ENCODE measurements at regions not wholly inside any gene's neighbourhood (a gene's known extent, or its start where the extent isn't known, plus 50 kb on each side); places are given as distances from the start of the nearest gene placed in this dataset.

DNA sequence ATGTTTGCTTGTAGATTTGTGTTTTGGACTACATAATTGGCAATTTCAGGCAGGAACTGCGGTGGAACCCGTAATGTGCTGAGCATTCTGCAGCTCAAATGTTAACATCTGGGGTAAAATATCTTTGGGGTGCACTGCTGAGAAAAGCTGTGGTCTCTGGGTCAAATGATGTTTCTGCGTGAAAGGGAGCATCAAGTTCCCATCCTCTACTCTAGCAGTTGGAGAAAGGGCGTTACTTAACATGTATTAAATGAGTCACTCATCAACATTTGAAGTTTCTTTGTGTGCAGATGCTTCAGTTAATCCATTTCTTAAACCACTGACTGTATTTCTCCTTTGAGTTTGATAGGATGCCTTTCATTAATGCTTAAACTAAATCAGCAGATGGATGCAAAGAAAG, 273.1 kb upstream of the PITRM1 start:
- DNase-seq (ENCODE audit: low read depth) = no peak
- no peaks in the 10 kb centered on the region for H3K36me3 ChIP-seq (ENCODE audit: control insufficient read depth, insufficient read depth, low read length)
- TF ChIP-seq, protein P1, sequence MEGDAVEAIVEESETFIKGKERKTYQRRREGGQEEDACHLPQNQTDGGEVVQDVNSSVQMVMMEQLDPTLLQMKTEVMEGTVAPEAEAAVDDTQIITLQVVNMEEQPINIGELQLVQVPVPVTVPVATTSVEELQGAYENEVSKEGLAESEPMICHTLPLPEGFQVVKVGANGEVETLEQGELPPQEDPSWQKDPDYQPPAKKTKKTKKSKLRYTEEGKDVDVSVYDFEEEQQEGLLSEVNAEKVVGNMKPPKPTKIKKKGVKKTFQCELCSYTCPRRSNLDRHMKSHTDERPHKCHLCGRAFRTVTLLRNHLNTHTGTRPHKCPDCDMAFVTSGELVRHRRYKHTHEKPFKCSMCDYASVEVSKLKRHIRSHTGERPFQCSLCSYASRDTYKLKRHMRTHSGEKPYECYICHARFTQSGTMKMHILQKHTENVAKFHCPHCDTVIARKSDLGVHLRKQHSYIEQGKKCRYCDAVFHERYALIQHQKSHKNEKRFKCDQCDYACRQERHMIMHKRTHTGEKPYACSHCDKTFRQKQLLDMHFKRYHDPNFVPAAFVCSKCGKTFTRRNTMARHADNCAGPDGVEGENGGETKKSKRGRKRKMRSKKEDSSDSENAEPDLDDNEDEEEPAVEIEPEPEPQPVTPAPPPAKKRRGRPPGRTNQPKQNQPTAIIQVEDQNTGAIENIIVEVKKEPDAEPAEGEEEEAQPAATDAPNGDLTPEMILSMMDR (IDR thresholded peaks at IDR 0.05; ENCODE audit: insufficient read depth, low read length, poor library complexity, severe bottlenecking) = no peak
- H3K27me3 ChIP-seq (ENCODE audit: control insufficient read depth, insufficient read depth, low read length) = no peaks in the 10 kb centered on the region
- no peak overlapping the region for H3K4me3 ChIP-seq (ENCODE audit: low read depth, low read length)

DNA sequence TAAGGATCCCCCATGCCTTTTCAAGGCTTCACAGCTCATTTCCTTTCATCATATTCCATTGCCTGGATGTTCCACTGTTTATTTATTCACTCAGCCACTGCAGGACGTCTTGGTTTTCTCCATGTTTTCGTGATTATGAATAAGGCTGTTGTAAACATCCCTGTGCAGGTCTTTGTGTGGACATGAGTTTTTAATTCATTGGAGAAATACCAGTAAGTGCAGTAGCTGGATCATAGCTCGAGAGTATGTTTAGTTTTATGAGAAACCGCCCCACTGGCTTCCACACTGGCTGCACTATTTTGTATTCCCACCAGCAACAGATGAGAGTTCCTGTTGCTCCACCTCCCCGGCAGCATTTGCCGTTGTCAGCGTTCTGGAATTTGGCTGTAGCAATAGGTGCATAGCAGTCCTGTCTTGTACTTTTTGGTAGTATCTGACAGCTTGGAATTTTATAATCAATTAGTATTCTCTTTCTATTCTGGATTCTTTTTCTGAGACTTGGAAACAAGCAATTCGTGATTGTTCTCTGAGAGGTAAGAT, 269.9 kb upstream of the PITRM1 start:
- TF ChIP-seq, protein P1 (IDR thresholded peaks at IDR 0.05; ENCODE audit: insufficient read depth, low read length, poor library complexity, severe bottlenecking) = no peak

DNA sequence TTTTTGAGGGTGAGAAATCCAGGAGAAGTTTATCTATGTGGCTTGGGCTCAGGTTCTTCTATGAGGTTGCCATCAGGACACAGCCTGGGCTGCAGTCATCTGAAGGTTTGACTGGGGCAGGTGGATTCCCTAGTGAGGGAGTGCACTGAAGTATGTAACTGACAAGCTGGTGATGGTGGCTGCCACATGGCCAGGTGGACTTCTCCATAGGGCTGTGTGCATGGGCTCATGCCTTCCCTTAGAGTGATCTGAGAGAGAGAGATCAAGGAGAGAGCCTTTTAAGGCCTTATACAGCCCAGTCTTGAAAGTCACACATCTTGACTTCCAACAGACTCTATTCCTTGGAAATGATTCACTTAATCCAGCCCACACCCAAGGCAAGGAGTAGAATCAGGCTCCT, 266.6 kb upstream of the PITRM1 start:
- Histone ChIP-seq H3K36me3 (ENCODE audit: control insufficient read depth, insufficient read depth, low read length) (no peaks in the 10 kb centered on the region), H3K4me3 (ENCODE audit: low read depth, low read length) (no peak overlapping the region), H3K27me3 (ENCODE audit: control insufficient read depth, insufficient read depth, low read length) (no peaks in the 10 kb centered on the region)
- DNase-seq (ENCODE audit: low read depth) = no peak
- TF ChIP-seq, protein P1 (IDR thresholded peaks at IDR 0.05; ENCODE audit: insufficient read depth, low read length, poor library complexity, severe bottlenecking) = no peak

More for the DNA sequence above, 269.9 kb upstream of the PITRM1 start:
- DNase-seq (ENCODE audit: low read depth) = no peak
- no peak overlapping the region for H3K4me3 ChIP-seq (ENCODE audit: low read depth, low read length)
- no peaks in the 10 kb centered on the region for H3K27me3 ChIP-seq (ENCODE audit: control insufficient read depth, insufficient read depth, low read length)
- H3K36me3 ChIP-seq (ENCODE audit: control insufficient read depth, insufficient read depth, low read length) = no peaks in the 10 kb centered on the region

DNA sequence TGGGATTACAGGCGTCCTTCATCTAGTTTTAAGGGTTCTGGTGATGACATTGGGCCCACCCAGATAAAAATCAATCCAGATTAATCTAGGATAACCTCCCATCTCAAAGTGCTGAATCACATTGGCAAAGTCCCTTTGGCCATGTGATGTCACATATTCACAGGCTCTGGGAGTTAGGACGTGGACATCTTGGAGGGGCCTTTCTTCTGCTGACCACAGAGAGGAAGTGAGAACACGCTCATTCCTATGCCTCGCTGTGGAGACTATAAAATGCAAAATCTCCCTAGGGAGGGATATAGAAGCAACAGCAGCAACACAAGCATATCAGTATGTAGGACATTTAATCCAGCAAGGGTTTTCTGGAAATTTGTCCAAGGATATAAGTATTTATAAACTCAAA, 266.0 kb upstream of the PITRM1 start:
- Histone ChIP-seq H3K27me3 (ENCODE audit: control insufficient read depth, insufficient read depth, low read length) (no peaks in the 10 kb centered on the region), H3K36me3 (ENCODE audit: control insufficient read depth, insufficient read depth, low read length) (no peaks in the 10 kb centered on the region), H3K4me3 (ENCODE audit: low read depth, low read length) (no peak overlapping the region)
- TF ChIP-seq, protein P1 (IDR thresholded peaks at IDR 0.05; ENCODE audit: insufficient read depth, low read length, poor library complexity, severe bottlenecking) = no peak
- no peak for DNase-seq (ENCODE audit: low read depth)

DNA sequence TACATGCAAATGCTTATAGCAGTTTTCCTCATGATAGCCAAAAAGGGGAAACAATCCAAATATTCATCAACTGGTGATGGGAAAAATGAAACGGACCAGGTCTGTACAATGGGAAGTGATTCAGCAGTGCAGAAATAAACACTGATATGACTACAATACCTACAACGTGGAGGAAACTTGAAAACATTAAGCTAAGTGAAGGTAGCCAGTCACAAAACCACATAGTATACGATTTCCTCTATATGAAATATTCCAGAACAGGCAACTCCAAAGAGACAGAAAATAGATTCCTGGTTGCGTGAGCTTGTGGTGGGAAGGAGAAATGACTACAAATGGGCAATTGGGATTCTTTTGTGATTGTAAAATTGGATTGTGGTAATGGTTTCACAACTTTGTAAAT, 263.1 kb upstream of the PITRM1 start:
- TF ChIP-seq, protein P1 (IDR thresholded peaks at IDR 0.05; ENCODE audit: insufficient read depth, low read length, poor library complexity, severe bottlenecking) = no peak
- H3K4me3 ChIP-seq (ENCODE audit: low read depth, low read length) = no peak overlapping the region
- no peaks in the 10 kb centered on the region for H3K36me3 ChIP-seq (ENCODE audit: control insufficient read depth, insufficient read depth, low read length)
- DNase-seq (ENCODE audit: low read depth) = no peak
- no peaks in the 10 kb centered on the region for H3K27me3 ChIP-seq (ENCODE audit: control insufficient read depth, insufficient read depth, low read length)

DNA sequence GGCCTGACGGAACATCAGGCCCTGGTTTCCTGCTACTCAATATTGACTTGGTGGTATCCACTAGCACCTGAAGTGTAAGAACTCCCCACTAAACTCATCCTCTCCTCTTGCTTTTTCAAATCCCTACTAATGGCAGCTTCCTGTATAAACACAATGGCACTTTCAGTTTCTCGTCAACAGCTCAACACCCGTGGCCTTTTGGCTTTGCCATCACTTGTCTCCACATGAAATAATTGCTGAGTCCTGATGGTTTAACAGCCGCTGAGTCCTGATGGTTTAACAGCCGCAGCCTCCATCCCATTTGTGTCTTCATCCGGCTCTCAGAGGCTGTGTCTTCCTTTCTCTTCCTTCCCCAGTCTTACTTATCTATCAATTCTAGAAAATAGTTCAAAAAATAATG, 261.4 kb upstream of the PITRM1 start:
- TF ChIP-seq, protein P1 (IDR thresholded peaks at IDR 0.05; ENCODE audit: insufficient read depth, low read length, poor library complexity, severe bottlenecking) = no peak
- DNase-seq (ENCODE audit: low read depth) = no peak
- H3K4me3 ChIP-seq (ENCODE audit: low read depth, low read length) = no peak overlapping the region
- H3K36me3 ChIP-seq (ENCODE audit: control insufficient read depth, insufficient read depth, low read length) = no peaks in the 10 kb centered on the region
- no peaks in the 10 kb centered on the region for H3K27me3 ChIP-seq (ENCODE audit: control insufficient read depth, insufficient read depth, low read length)

Data from kidney epithelial cell (primary cell).